ENCODE measurements at regions not wholly inside any gene's neighbourhood (a gene's known extent, or its start where the extent isn't known, plus 50 kb on each side); places are given as distances from the start of the nearest gene placed in this dataset.
"Not testable (repeated sequence)": the region's sequence is repeated elsewhere in the genome, so short reads cannot be mapped to it uniquely, and the experiment has no call there.

GRCh38 chr14:84490081-84490480 is 1039.9 kb upstream of the FLRT2 start:
- no peak for DNase-seq (ENCODE audit: insufficient read length)
- TF ChIP-seq POLR2AphosphoS5 (IDR thresholded peaks at IDR 0.05; ENCODE audit: low read depth, low read length): no peak
- TF ChIP-seq TAF1 (IDR thresholded peaks at IDR 0.05; ENCODE audit: borderline replicate concordance, low read depth, low read length): no peak
- TF ChIP-seq POLR2A (IDR thresholded peaks at IDR 0.05; ENCODE audit: low read depth, low read length): no peak
- no peak for FAIRE-seq

- TF ChIP-seq TAF1 (IDR thresholded peaks at IDR 0.05; ENCODE audit: borderline replicate concordance, low read depth, low read length): no peak
- TF ChIP-seq POLR2AphosphoS5 (IDR thresholded peaks at IDR 0.05; ENCODE audit: low read depth, low read length): no peak
- TF ChIP-seq POLR2A (IDR thresholded peaks at IDR 0.05; ENCODE audit: low read depth, low read length): no peak
- FAIRE-seq (no peak), DNase-seq (ENCODE audit: insufficient read length) (no peak)
These were observed 1037.3 kb upstream of the FLRT2 start for GRCh38 chr14:84492685-84493084.

- DNase-seq (ENCODE audit: insufficient read length): no peak
- FAIRE-seq: no peak
These were observed 1036.2 kb upstream of the FLRT2 start for GRCh38 chr14:84493779-84494178.

GRCh38 chr14:84496677-84497076 is 1033.3 kb upstream of the FLRT2 start:
- FAIRE-seq (no peak), DNase-seq (ENCODE audit: insufficient read length) (no peak)
- TF ChIP-seq TAF1 (IDR thresholded peaks at IDR 0.05; ENCODE audit: borderline replicate concordance, low read depth, low read length) (no peak), POLR2A (IDR thresholded peaks at IDR 0.05; ENCODE audit: low read depth, low read length) (no peak), POLR2AphosphoS5 (IDR thresholded peaks at IDR 0.05; ENCODE audit: low read depth, low read length) (no peak)

More at GRCh38 chr14:84493779-84494178, 1036.2 kb upstream of the FLRT2 start:
- TF ChIP-seq POLR2AphosphoS5 (IDR thresholded peaks at IDR 0.05; ENCODE audit: low read depth, low read length) (no peak), POLR2A (IDR thresholded peaks at IDR 0.05; ENCODE audit: low read depth, low read length) (no peak), TAF1 (IDR thresholded peaks at IDR 0.05; ENCODE audit: borderline replicate concordance, low read depth, low read length) (no peak)

- FAIRE-seq; DNase-seq (ENCODE audit: insufficient read length): not testable (repeated sequence)
These were observed 1017.1 kb upstream of the FLRT2 start for GRCh38 chr14:84512823-84513222.

- TF ChIP-seq POLR2A (IDR thresholded peaks at IDR 0.05; ENCODE audit: low read depth, low read length) (no peak), TAF1 (IDR thresholded peaks at IDR 0.05; ENCODE audit: borderline replicate concordance, low read depth, low read length) (no peak), POLR2AphosphoS5 (IDR thresholded peaks at IDR 0.05; ENCODE audit: low read depth, low read length) (no peak)
- no peak for FAIRE-seq
- no peak for DNase-seq (ENCODE audit: insufficient read length)
These were observed 1010.1 kb upstream of the FLRT2 start for GRCh38 chr14:84519836-84520235.

GRCh38 chr14:84520711-84521338 is 1009.1 kb upstream of the FLRT2 start:
- no peak for DNase-seq (ENCODE audit: insufficient read length)
- no peak for FAIRE-seq
- TF ChIP-seq TAF1 (IDR thresholded peaks at IDR 0.05; ENCODE audit: borderline replicate concordance, low read depth, low read length) (no peak), POLR2AphosphoS5 (IDR thresholded peaks at IDR 0.05; ENCODE audit: low read depth, low read length) (no peak), POLR2A (IDR thresholded peaks at IDR 0.05; ENCODE audit: low read depth, low read length) (no peak)

- FAIRE-seq: no peak
- no peak for DNase-seq (ENCODE audit: insufficient read length)
- TF ChIP-seq TAF1 (IDR thresholded peaks at IDR 0.05; ENCODE audit: borderline replicate concordance, low read depth, low read length): no peak
- TF ChIP-seq POLR2A (IDR thresholded peaks at IDR 0.05; ENCODE audit: low read depth, low read length): no peak
- no peak for TF ChIP-seq POLR2AphosphoS5 (IDR thresholded peaks at IDR 0.05; ENCODE audit: low read depth, low read length)
These were observed 1006.2 kb upstream of the FLRT2 start for GRCh38 chr14:84523746-84524145.

GRCh38 chr14:84527706-84528105 is 1002.2 kb upstream of the FLRT2 start:
- TF ChIP-seq POLR2AphosphoS5 (IDR thresholded peaks at IDR 0.05; ENCODE audit: low read depth, low read length): no peak
- no peak for TF ChIP-seq POLR2A (IDR thresholded peaks at IDR 0.05; ENCODE audit: low read depth, low read length)
- no peak for TF ChIP-seq TAF1 (IDR thresholded peaks at IDR 0.05; ENCODE audit: borderline replicate concordance, low read depth, low read length)
- DNase-seq (ENCODE audit: insufficient read length) (no peak), FAIRE-seq (no peak)

- FAIRE-seq: no peak
- TF ChIP-seq POLR2A (IDR thresholded peaks at IDR 0.05; ENCODE audit: low read depth, low read length) (no peak), POLR2AphosphoS5 (IDR thresholded peaks at IDR 0.05; ENCODE audit: low read depth, low read length) (no peak), TAF1 (IDR thresholded peaks at IDR 0.05; ENCODE audit: borderline replicate concordance, low read depth, low read length) (no peak)
- DNase-seq (ENCODE audit: insufficient read length): no peak
These were observed 997.9 kb upstream of the FLRT2 start for GRCh38 chr14:84532016-84532415.

GRCh38 chr14:84533181-84533725 is 996.7 kb upstream of the FLRT2 start:
- DNase-seq (ENCODE audit: insufficient read length) (no peak), FAIRE-seq (no peak)
- TF ChIP-seq TAF1 (IDR thresholded peaks at IDR 0.05; ENCODE audit: borderline replicate concordance, low read depth, low read length): no peak
- TF ChIP-seq POLR2AphosphoS5 (IDR thresholded peaks at IDR 0.05; ENCODE audit: low read depth, low read length): no peak
- no peak for TF ChIP-seq POLR2A (IDR thresholded peaks at IDR 0.05; ENCODE audit: low read depth, low read length)

GRCh38 chr14:84533791-84534190 is 996.2 kb upstream of the FLRT2 start:
- TF ChIP-seq POLR2A (IDR thresholded peaks at IDR 0.05; ENCODE audit: low read depth, low read length): no peak
- FAIRE-seq: no peak
- no peak for DNase-seq (ENCODE audit: insufficient read length)

GRCh38 chr14:84535484-84535883 is 994.5 kb upstream of the FLRT2 start:
- TF ChIP-seq POLR2AphosphoS5 (IDR thresholded peaks at IDR 0.05; ENCODE audit: low read depth, low read length) (no peak), TAF1 (IDR thresholded peaks at IDR 0.05; ENCODE audit: borderline replicate concordance, low read depth, low read length) (no peak), POLR2A (IDR thresholded peaks at IDR 0.05; ENCODE audit: low read depth, low read length) (no peak)
- DNase-seq (ENCODE audit: insufficient read length): no peak
- no peak for FAIRE-seq
